Cardiac fibroblast (primary cell): ENCODE measurements at regions not wholly inside any gene's neighbourhood (a gene's known extent, or its start where the extent isn't known, plus 50 kb on each side); places are given as distances from the start of the nearest gene placed in this dataset.
"Not testable (repeated sequence)": the region's sequence is repeated elsewhere in the genome, so short reads cannot be mapped to it uniquely, and the experiment has no call there.

ENCODE experiments used
- DNase-seq, 2 donors: peaks; one replicate each; pipeline versions ENCODE4 v3.0.0 to v3.0.0-alpha.2; 2010; ENCODE audit warnings: low read depth in 2 of 2
- H3K4me3 ChIP-seq, 2 donors: replicated peaks in 1 of 2; 1 replicate in 1 of 2; 2 replicates in 1 of 2; pipeline ENCODE4 v1.5.1; 2011; ENCODE audit warnings: low read depth in 2 of 2, low read length in 2 of 2, mild to moderate bottlenecking in 2 of 2, moderate library complexity in 1 of 2
- TF ChIP-seq, protein P1 (sequence below): IDR thresholded peaks from one replicate; pipeline ENCODE4 v1.5.1; 2011; ENCODE audit warnings: low read depth, mild to moderate bottlenecking, low read length, inconsistent platforms

DNA sequence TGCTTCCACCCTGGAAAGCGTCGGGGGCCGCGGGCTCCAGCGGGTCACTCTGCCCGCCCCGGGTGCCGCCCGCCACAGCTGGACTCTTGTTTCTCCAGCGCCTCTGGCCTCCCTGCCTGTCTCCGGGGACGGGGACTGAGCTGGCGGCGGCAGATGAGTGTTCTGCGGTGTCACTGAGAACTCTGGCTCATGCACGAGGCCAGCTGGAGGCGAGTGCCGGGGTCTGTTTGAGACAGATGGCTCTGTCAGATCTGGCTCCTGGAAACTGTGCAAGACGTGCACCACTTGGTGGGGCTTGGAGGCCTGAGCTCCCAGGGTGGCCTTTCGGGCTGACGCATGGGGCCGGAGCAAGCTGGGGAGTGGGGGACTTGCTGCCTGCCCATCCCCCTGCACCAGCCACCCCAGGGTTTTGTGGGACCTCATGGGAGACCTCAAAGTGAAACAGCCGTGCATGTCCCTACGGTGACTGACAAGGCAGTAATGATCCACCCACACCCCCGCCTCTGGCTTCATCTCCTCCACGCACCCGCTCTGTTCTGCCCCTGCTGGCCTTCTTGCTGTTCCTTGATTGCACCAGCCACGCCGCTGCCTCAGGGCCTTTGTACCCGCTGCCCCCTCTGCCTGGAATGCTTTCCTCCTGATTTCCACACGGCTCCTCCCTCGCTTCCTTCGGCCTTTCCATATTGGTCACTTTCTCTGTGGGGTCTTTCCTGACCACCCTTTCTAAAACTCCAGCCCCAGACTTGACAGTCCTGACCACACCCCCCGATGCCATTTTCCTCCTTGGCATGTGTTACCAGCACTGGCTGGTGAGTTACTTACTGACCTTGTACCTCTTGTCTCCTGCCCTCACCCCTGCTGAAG is 174.9 kb upstream of the CIBAR2 start:
- H3K4me3 ChIP-seq: no peak overlapping the region
- peak; percentile 26 to 32 for DNase-seq
- TF ChIP-seq, protein P1, sequence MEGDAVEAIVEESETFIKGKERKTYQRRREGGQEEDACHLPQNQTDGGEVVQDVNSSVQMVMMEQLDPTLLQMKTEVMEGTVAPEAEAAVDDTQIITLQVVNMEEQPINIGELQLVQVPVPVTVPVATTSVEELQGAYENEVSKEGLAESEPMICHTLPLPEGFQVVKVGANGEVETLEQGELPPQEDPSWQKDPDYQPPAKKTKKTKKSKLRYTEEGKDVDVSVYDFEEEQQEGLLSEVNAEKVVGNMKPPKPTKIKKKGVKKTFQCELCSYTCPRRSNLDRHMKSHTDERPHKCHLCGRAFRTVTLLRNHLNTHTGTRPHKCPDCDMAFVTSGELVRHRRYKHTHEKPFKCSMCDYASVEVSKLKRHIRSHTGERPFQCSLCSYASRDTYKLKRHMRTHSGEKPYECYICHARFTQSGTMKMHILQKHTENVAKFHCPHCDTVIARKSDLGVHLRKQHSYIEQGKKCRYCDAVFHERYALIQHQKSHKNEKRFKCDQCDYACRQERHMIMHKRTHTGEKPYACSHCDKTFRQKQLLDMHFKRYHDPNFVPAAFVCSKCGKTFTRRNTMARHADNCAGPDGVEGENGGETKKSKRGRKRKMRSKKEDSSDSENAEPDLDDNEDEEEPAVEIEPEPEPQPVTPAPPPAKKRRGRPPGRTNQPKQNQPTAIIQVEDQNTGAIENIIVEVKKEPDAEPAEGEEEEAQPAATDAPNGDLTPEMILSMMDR: no peak

DNA sequence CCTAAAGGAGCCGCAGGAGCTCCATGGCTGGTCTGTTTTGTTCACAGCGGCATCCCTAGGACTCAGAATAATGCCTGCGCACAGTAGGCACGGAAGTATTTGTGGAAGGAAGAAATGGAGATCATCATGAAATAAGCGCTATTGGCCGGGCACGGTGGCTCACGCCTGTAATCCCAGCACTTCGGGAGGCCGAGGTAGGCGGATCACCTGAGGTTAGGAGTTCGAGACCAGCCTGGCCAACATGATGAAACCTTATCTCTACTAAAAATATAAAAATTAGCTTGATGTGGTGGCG is 175.5 kb upstream of the CIBAR2 start:
- not testable (repeated sequence) for H3K4me3 ChIP-seq

GRCh38 chr16:85288341-85288868 is 176.1 kb upstream of the CIBAR2 start:
- TF ChIP-seq, protein P1: no peak
- DNase-seq: no peak
- H3K4me3 ChIP-seq: no peak overlapping the region

More for the DNA sequence above, 175.5 kb upstream of the CIBAR2 start:
- not testable (repeated sequence) for DNase-seq

DNA sequence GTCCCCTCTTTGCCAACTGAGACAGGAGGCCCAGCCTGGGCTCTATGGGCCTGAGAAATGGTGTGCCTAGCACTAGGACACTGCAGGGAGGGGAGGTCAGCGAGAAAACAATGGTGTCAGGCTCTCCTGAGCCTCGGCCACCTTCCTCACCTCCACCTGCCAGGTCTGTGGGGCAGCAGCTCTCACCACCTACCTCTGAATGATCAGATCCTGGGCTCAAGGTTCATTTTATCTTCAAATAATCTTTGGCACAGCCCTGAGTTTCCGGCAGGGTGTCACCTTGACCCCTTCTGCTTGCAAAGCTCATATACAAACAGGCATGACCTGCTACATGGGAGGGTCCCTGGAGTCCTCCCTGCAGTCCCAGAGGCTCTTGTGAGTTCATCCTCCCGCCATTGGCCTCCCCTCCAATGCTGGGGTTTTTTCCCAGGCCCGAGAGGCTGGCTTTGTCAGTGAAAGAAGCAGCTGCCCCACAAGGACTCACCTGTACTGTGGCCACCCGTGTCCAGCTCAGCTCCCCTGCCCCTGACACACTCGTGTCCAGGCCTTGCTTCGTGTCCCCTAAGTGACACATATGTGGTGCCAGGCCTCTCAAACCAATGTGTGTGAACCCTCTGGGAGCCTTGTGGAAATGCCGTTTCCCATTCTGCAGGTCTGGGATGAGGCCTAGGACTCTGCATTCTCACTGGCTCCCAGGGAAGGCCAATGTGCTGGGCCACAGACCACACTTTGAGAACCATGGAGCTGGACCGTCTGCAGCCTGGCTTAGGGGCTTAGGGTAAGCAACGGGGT is 176.8 kb upstream of the CIBAR2 start:
- no peak overlapping the region for H3K4me3 ChIP-seq
- TF ChIP-seq, protein P1: no peak
- no peak for DNase-seq

DNA sequence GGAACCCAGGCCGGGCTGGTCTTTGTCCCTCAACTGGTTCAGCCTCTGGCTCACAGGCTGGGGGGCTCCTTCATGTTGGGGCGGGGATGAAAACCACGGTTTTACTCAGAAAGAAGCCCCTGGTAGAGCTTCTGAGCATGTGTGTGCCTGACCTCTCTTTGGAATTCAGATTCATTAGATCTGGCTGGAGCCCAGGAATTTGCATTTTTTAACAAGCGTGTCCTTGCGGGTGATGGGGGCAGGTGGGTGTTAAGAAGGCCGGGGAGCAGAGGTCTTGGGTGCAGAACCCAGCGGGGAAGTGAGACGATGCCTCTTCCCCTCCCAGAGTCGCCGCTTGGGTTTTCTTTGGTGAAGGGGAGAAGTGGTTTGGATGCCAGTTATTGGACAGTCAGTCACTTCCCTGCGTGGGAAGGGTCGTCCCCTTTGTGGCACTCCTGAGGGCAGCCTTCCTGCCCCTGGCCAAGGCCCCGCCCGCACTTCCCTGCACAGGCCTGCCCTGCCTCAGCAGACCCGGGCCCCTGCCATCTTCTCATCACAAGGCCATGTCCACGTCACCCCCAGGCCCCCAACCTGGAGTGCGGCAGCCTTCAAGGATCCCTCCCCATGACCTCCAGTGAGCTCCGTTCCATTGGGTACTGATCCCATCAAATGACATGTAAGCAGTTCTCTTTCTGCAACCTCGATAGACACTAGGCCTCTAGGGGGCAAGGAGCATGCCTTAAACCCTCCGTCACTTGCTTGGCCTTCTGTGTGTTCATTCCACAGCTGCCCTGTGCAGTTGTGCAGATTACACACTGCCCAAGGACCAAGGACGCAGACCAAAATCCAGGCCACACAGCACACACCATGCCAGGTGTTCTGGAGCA is 177.7 kb upstream of the CIBAR2 start:
- no peak overlapping the region for H3K4me3 ChIP-seq
- DNase-seq: no peak
- TF ChIP-seq, protein P1: no peak

DNA sequence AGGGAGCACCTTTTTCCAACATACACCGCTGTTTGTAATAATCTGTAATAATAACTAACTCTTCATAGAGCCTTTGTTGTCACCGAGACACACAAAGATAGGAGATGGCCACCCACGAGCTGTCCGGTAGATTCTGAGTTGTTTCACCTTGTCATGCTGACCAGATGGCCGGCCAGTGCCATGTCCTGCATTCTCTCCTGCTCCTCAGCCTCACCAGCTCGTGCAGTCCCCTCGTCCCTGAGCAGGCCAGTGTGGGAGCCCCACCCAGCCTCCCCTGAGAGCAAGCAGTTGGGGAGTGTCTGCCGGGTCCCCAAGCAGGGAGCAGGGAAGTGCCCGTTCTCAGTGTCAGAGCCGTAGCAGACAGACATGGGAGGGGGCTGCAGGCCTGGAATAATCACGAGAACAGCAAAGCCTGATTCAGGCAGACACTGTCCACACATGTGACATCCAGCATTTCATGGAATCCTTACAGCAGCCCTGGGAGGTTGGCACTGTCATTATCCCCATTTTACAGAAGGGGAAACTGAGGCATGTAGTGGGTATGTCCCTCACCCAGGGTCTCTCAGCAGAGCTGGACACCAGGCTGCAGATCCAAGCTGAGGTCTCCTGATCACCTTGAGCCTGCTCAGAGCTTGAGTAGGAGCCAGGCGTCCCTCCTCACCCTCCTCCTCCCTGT is 178.5 kb upstream of the CIBAR2 start:
- no peak overlapping the region for H3K4me3 ChIP-seq
- DNase-seq: no peak
- TF ChIP-seq, protein P1: no peak
